ENCODE measurements at regions not wholly inside any gene's neighbourhood (a gene's known extent, or its start where the extent isn't known, plus 50 kb on each side); places are given as distances from the start of the nearest gene placed in this dataset.

DNA sequence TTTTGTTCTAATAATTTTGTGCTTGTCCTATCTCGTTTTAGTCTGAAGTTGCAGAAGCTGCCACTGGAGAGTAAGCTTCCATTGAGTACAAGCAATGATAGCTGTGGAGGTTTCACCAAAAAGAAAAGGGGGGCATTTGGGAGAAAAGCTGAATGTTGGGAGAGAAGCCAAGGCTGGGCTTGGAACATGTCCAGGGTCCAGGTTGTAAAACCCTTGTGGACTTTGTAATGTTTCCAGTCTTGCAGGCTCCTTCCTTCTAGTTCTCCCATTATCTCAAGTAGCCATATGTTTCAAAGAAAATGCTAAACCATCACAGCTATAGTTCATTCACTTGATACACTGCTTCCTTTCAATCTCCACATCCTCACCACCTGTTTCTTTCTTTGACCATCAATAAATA is 880.2 kb downstream of the NLGN4Y start:
- TF ChIP-seq CTCF (IDR thresholded peaks at IDR 0.05) (no peak), POLR2A (IDR thresholded peaks at IDR 0.05; ENCODE audit: low read depth) (no peak), POLR2AphosphoS5 (IDR thresholded peaks at IDR 0.05) (no peak), EP300 (IDR thresholded peaks at IDR 0.05) (no peak)

Measured in esophagus muscularis mucosa (tissue), 4 donors.